Heart left ventricle (tissue), 16 donors: ENCODE measurements at regions not wholly inside any gene's neighbourhood (a gene's known extent, or its start where the extent isn't known, plus 50 kb on each side); places are given as distances from the start of the nearest gene placed in this dataset.
"Not testable (repeated sequence)": the region's sequence is repeated elsewhere in the genome, so short reads cannot be mapped to it uniquely, and the experiment has no call there.

Source experiments
- ATAC-seq, 4 donors: fragments of 200-7000 bp; cut with Tn5 transposase; one replicate each; pipeline ENCODE4 v1.9.1; 2020 to 2022; ENCODE audit warnings: moderate library complexity in 4 of 4, mild to moderate bottlenecking in 3 of 4, moderate number of reproducible peaks in 1 of 4
- DNase-seq, 5 donors: peaks; one replicate each; pipeline ENCODE4 v3.0.0-alpha.2; 2020
- H3K27ac ChIP-seq, 12 donors: fragments of 200-600 bp; sonication (generic) in 4 of 12; one replicate each; pipeline versions ENCODE4 v1.5.0 to v1.8.0; 2016 to 2022; ENCODE audit warnings: mild to moderate bottlenecking in 2 of 12
- H3K27me3 ChIP-seq, 9 donors: fragments of 200-600 bp; sonication (generic) in 2 of 9; one replicate each; pipeline versions ENCODE4 v1.5.1 to v1.8.0; 2016 to 2022; ENCODE audit warnings: mild to moderate bottlenecking in 3 of 9
- H3K36me3 ChIP-seq, 9 donors: fragments of 200-600 bp; sonication (generic) in 2 of 9; one replicate each; pipeline versions ENCODE4 v1.5.0 to v1.8.0; 2018 to 2022; ENCODE audit warnings: mild to moderate bottlenecking in 2 of 9
- H3K4me1 ChIP-seq, 12 donors: fragments of 200-600 bp; sonication (generic) in 4 of 12; one replicate each; pipeline versions ENCODE4 v1.5.0 to v1.8.0; 2016 to 2022; ENCODE audit warnings: mild to moderate bottlenecking in 3 of 12
- H3K4me3 ChIP-seq, 12 donors: fragments of 200-600 bp; sonication (generic) in 4 of 12; one replicate each; pipeline versions ENCODE4 v1.5.0 to v1.8.0; 2017 to 2022; ENCODE audit warnings: mild to moderate bottlenecking in 9 of 12, moderate library complexity in 4 of 12
- H3K9me3 ChIP-seq, 12 donors: fragments of 200-600 bp; sonication (generic) in 4 of 12; one replicate each; pipeline versions ENCODE4 v1.5.0 to v1.8.0; 2016 to 2022; ENCODE audit warnings: mild to moderate bottlenecking in 1 of 12
- POLR2A ChIP-seq, 2 donors: fragments of 450-650 bp; IDR thresholded peaks; one replicate each; pipeline ENCODE4 v1.6.1; 2017; ENCODE audit warnings: antibody characterized with exemption in 2 of 2, mild to moderate bottlenecking in 2 of 2, moderate library complexity in 2 of 2
- WGBS, 4 donors: extraction: QIAGEN DNeasy Blood & Tissue Kit in 2 of 4; methylation state at CpG; one replicate each; pipeline versions ENCODE4 v1.1.5 to v1.1.7; 2013 to 2018; 5-methylcytosine and 5-hydroxymethylcytosine counted together
- intact Hi-C, 10 donors: fragments of 100-400 bp; cut with DNase I; formaldehyde crosslinking; loops; one replicate each; pipeline versions ENCODE4 v1.11.1 to v1.14.2; 2022
- TF ChIP-seq, protein P1 (sequence below), 12 donors: fragments of 200-600 bp; sonication (generic) in 4 of 12; IDR thresholded peaks; one replicate each; pipeline versions ENCODE4 v1.5.0 to v1.8.0; 2018 to 2022; ENCODE audit warnings: antibody characterized with exemption in 12 of 12, mild to moderate bottlenecking in 5 of 12
- donor health status: ischemic (EF 13 %, LVEDD 7.1; RV severe dilation, severe dysfunction).
- donor health status: healthy with polysubstance abuse.
- donor health status: DM: no; HTN: yes; CAD: no.
- donor health status: DM: no; HTN: no; CAD: no.
- donor health status: ischemic (EF 25% LVEDD 6.9; RV normal size, moderate dysfunction).
- donor health status: ischemic (EF 25% LVEDD 5.7; RV mildly dilated, moderate dysfunction).
- donor health status: healthy.
- donor health status: DM: yes; HTN: yes; CAD: no.
- donor health status: ischemic (EF 35%, LVEDD 5.7; RV mildly dilated, moderate dysfunction).
- donor health status: nonischemic (EF 11% LVEDD 7.7; RV severe dilation, severe dysfunction).
- donor health status: DM: yes; HTN: yes; CAD: no.
- donor health status: PGD.
- donor health status: ischemic (EF 29% LVEDD 5.4; RV normal size, mild dysfunction).
- donor health status: nonischemic (EF 23%, LVEDD 6.1; RV moderate dilation, normal function).

DNA sequence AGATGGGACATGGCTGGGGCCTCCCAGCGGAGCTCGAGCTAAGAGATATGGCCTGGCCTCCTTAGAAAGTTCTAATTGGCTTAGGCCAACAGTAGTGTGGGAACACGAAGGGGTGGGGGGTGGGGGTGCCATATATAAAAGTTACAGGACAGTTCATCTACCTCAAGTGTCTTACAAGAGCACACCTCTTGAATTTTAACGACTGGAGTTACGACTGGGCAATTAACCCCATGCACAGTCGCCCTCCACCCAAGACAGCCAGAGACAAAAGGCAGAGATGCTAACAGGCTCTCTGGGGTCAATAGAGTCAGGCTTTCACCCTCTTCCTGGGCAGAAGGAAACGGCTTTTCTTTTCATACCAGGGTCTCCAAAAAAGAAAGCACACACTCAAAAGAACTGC lies 302.2 kb downstream of the BCOR start:
- Histone ChIP-seq H3K9me3 (no peaks in the 10 kb centered on the region), H3K27me3 (peaks cover 0 to 19% (median 0%) of the 10 kb centered on the region in 9 donors), H3K4me3 (no peak overlapping the region), H3K4me1 (no peaks in the 10 kb centered on the region), H3K27ac (no peak overlapping the region), H3K36me3 (no peaks in the 10 kb centered on the region)
- TF ChIP-seq POLR2A (IDR thresholded peaks at IDR 0.05) = no peak
- TF ChIP-seq, protein P1, sequence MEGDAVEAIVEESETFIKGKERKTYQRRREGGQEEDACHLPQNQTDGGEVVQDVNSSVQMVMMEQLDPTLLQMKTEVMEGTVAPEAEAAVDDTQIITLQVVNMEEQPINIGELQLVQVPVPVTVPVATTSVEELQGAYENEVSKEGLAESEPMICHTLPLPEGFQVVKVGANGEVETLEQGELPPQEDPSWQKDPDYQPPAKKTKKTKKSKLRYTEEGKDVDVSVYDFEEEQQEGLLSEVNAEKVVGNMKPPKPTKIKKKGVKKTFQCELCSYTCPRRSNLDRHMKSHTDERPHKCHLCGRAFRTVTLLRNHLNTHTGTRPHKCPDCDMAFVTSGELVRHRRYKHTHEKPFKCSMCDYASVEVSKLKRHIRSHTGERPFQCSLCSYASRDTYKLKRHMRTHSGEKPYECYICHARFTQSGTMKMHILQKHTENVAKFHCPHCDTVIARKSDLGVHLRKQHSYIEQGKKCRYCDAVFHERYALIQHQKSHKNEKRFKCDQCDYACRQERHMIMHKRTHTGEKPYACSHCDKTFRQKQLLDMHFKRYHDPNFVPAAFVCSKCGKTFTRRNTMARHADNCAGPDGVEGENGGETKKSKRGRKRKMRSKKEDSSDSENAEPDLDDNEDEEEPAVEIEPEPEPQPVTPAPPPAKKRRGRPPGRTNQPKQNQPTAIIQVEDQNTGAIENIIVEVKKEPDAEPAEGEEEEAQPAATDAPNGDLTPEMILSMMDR (IDR thresholded peaks at IDR 0.05) = no peak
- intact Hi-C loops = no loop called here
- no peak for DNase-seq
- no peak for ATAC-seq
- 62 to 73% (median 68%) methylated on average over 7 of the region's 7 CpGs for whole genome bisulfite sequencing, 4 donors

- H3K36me3 ChIP-seq = no peaks in the 10 kb centered on the region
- WGBS, 4 donors = 84 to 99% (median 94%) methylated on average over 3 of the region's 3 CpGs
- intact Hi-C loops = no loop called here
- H3K9me3 ChIP-seq = no peaks in the 10 kb centered on the region
- no peak for DNase-seq
- H3K27ac ChIP-seq = no peak overlapping the region
- no peaks in the 10 kb centered on the region for H3K4me1 ChIP-seq
- H3K4me3 ChIP-seq = no peak overlapping the region
- peaks cover 0 to 26% (median 0%) of the 10 kb centered on the region in 9 donors for H3K27me3 ChIP-seq
- no peak for ATAC-seq
- TF ChIP-seq POLR2A (IDR thresholded peaks at IDR 0.05) = no peak
- TF ChIP-seq, protein P1 (IDR thresholded peaks at IDR 0.05) = no peak
Observed at GRCh38 chrX:39796856-39797255, 300.9 kb downstream of the BCOR start.

GRCh38 chrX:39798488-39798887 lies 299.3 kb downstream of the BCOR start:
- intact Hi-C loops, H3K4me3 ChIP-seq, H3K4me1 ChIP-seq, DNase-seq, ATAC-seq, H3K27ac ChIP-seq, H3K36me3 ChIP-seq, H3K9me3 ChIP-seq: not testable (repeated sequence)
- 81 to 98% (median 93%) methylated on average over 2 of the region's 2 CpGs for WGBS, 4 donors
- H3K27me3 ChIP-seq = peaks cover 0 to 26% (median 0%) of the 10 kb centered on the region in 9 donors

GRCh38 chrX:39802354-39802753 lies 295.4 kb downstream of the BCOR start:
- peak in 3 of 4 donors; percentile 38 to 51 (median 41) for ATAC-seq
- H3K9me3 ChIP-seq = no peaks in the 10 kb centered on the region
- no peak for TF ChIP-seq POLR2A (IDR thresholded peaks at IDR 0.05)
- TF ChIP-seq, protein P1 (IDR thresholded peaks at IDR 0.05) = no peak
- H3K36me3 ChIP-seq = no peaks in the 10 kb centered on the region
- H3K4me3 ChIP-seq = no peak overlapping the region
- WGBS, 4 donors = 64 to 70% (median 68%) methylated on average over 11 of the region's 11 CpGs
- no peak overlapping the region for H3K27ac ChIP-seq
- H3K27me3 ChIP-seq = peaks cover 0 to 23% (median 0%) of the 10 kb centered on the region in 9 donors
- intact Hi-C loops = loop anchor here in 1 of 10 donors (10.0 kb wide), 1 partner anchor 68 kb away; no protein-coding TSS in a partner anchor
- DNase-seq = peak in 1 of 5 donors; percentile 18
- H3K4me1 ChIP-seq = no peaks in the 10 kb centered on the region

DNA sequence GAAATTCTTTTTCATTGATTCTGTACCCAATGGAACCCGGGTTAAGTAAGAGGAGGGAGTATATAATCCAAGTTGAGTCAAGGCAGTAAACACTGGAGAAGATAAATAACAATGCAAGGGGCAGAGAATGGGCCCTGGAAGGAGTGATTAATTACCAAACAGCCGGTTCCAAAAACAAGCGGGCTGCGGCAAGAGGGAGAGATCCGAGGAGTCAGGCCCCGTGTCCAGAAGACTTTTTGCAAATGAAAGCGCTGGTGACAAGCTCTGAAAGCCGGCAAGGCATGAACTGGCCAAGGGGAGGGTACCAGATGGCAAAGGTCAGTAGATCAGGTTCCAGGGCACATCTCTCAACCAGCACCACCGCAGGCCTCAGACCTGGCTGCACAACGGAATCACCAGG lies 294.9 kb downstream of the BCOR start:
- DNase-seq = no peak
- WGBS, 4 donors = 77 to 96% (median 89%) methylated on average over 10 of the region's 10 CpGs

More for the DNA sequence above, 294.9 kb downstream of the BCOR start:
- TF ChIP-seq POLR2A (IDR thresholded peaks at IDR 0.05) = no peak
- TF ChIP-seq, protein P1 (IDR thresholded peaks at IDR 0.05) = no peak
- Histone ChIP-seq H3K4me3 (no peak overlapping the region), H3K27me3 (peaks cover 0 to 21% (median 0%) of the 10 kb centered on the region in 9 donors), H3K4me1 (no peaks in the 10 kb centered on the region), H3K9me3 (no peaks in the 10 kb centered on the region), H3K27ac (no peak overlapping the region), H3K36me3 (no peaks in the 10 kb centered on the region)
- intact Hi-C loops = loop anchor here in 1 of 10 donors (10.0 kb wide), 1 partner anchor 68 kb away; no protein-coding TSS in a partner anchor
- ATAC-seq = no peak
